WI38 (cell line): ENCODE measurements at regions not wholly inside any gene's neighbourhood (a gene's known extent, or its start where the extent isn't known, plus 50 kb on each side); places are given as distances from the start of the nearest gene placed in this dataset.
"Not testable (repeated sequence)": the region's sequence is repeated elsewhere in the genome, so short reads cannot be mapped to it uniquely, and the experiment has no call there.

Source experiments
- H3K4me3 ChIP-seq: 2 replicates; pipeline ENCODE4 v1.5.1; 2011; ENCODE audit warnings: low read depth, mild to moderate bottlenecking, control low read depth, low read length
- TF ChIP-seq, protein P1 (sequence below): IDR thresholded peaks from 2 replicates; pipeline ENCODE4 v1.5.1; 2012; ENCODE audit warnings: low read depth, mild to moderate bottlenecking, control low read depth, low read length

- TF ChIP-seq, protein P1, sequence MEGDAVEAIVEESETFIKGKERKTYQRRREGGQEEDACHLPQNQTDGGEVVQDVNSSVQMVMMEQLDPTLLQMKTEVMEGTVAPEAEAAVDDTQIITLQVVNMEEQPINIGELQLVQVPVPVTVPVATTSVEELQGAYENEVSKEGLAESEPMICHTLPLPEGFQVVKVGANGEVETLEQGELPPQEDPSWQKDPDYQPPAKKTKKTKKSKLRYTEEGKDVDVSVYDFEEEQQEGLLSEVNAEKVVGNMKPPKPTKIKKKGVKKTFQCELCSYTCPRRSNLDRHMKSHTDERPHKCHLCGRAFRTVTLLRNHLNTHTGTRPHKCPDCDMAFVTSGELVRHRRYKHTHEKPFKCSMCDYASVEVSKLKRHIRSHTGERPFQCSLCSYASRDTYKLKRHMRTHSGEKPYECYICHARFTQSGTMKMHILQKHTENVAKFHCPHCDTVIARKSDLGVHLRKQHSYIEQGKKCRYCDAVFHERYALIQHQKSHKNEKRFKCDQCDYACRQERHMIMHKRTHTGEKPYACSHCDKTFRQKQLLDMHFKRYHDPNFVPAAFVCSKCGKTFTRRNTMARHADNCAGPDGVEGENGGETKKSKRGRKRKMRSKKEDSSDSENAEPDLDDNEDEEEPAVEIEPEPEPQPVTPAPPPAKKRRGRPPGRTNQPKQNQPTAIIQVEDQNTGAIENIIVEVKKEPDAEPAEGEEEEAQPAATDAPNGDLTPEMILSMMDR: no peak
- no peak overlapping the region for H3K4me3 ChIP-seq
These were observed 210.6 kb upstream of the ATP10A start for GRCh38 chr15:26073430-26074333.

DNA sequence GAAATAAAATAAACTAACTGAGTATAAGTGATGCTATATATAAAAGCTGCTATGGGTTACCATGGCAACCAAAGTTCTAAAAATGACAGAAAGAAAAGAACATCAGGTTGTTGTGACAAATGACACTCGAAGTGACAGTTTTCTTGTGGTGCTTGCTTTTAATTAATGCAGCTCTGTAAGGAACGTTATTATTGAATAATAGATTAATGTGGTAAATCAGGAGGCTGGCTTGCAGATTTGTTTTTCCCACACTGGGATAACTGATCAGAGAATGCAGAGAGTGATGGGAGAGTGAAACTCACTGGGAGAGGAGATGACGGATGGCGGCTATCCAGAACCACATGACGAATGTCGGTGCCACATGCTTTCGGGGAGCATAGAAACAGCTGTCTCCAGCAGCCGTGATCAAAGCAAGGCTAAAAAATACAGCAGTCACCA, 207.0 kb upstream of the ATP10A start:
- TF ChIP-seq, protein P1: no peak
- H3K4me3 ChIP-seq: no peak overlapping the region

GRCh38 chr15:26069231-26069641, 206.1 kb upstream of the ATP10A start:
- no peak overlapping the region for H3K4me3 ChIP-seq
- TF ChIP-seq, protein P1: no peak

GRCh38 chr15:26066896-26067295, 203.8 kb upstream of the ATP10A start:
- TF ChIP-seq, protein P1: no peak

GRCh38 chr15:26065723-26066122, 202.6 kb upstream of the ATP10A start:
- no peak overlapping the region for H3K4me3 ChIP-seq
- TF ChIP-seq, protein P1: no peak

More at GRCh38 chr15:26066896-26067295, 203.8 kb upstream of the ATP10A start:
- H3K4me3 ChIP-seq: no peak overlapping the region

DNA sequence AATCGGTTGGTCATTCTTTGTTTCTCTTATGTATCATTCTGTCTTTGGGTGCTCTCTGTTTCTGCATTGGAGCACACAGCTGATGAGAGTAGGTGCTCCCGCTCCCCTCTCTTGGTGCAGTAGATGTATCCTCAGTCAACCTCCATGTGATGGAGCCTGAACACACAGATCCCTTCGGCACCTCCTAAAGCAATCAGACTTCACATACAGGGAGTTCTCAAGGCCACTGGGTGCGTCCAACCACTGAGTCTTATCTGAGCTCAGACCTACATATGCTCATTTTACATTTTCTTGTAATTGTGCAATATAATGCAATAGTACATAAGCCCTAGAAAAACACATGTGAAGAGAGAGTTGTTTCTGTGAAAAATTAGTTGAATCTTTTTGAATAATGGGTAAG, 198.1 kb upstream of the ATP10A start:
- no peak overlapping the region for H3K4me3 ChIP-seq
- TF ChIP-seq, protein P1: no peak

DNA sequence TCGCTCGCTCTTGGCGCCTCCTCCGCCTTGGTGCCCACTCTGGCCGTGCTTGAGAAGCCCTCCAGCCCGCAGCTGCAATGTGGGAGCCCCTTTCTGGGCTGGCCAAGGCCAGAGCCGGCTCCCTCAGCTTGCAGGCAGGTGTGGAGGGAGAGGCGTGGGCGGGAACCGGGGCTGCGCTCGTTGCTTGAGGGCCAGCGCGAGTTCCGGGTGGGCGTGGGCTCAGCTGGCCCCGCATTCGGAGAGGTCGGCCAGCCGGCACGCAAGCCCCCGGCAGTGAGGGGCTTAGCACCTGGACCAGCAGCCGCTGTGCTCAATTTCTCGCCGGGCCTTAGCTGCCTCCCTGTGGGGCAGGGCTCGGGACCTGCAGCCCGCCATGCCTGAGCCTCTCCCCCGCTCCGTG, 193.6 kb upstream of the ATP10A start:
- H3K4me3 ChIP-seq: not testable (repeated sequence)
